Left kidney (tissue), 1 donor: ENCODE measurements at regions not wholly inside any gene's neighbourhood (a gene's known extent, or its start where the extent isn't known, plus 50 kb on each side); places are given as distances from the start of the nearest gene placed in this dataset.
"Not testable (repeated sequence)": the region's sequence is repeated elsewhere in the genome, so short reads cannot be mapped to it uniquely, and the experiment has no call there.

Experiments used
- DNase-seq: peaks from one replicate; pipeline ENCODE4 v3.0.0-alpha.2; 2013

- no peak for DNase-seq
Observed at GRCh38 chr1:18561967-18562366, 68.7 kb upstream of the PAX7 start.

GRCh38 chr1:18564676-18565075, 66.0 kb upstream of the PAX7 start:
- no peak for DNase-seq

- DNase-seq = no peak
Observed at GRCh38 chr1:18565321-18565720, 65.3 kb upstream of the PAX7 start.

GRCh38 chr1:18568489-18568888, 62.2 kb upstream of the PAX7 start:
- no peak for DNase-seq

- no peak for DNase-seq
Observed at GRCh38 chr1:18569251-18569650, 61.4 kb upstream of the PAX7 start.

GRCh38 chr1:18569811-18570545, 60.7 kb upstream of the PAX7 start:
- no peak for DNase-seq

- DNase-seq = no peak
Observed at GRCh38 chr1:18571275-18571674, 59.4 kb upstream of the PAX7 start.

- no peak for DNase-seq
Observed at GRCh38 chr1:18572022-18572880, 58.4 kb upstream of the PAX7 start.

- DNase-seq = no peak
Observed at GRCh38 chr1:18573170-18573569, 57.5 kb upstream of the PAX7 start.

- DNase-seq = no peak
Observed at GRCh38 chr1:18574754-18575153, 55.9 kb upstream of the PAX7 start.

- DNase-seq = peak; percentile 39
Observed at GRCh38 chr1:18575620-18576019, 55.0 kb upstream of the PAX7 start.

- no peak for DNase-seq
Observed at GRCh38 chr1:18578271-18578670, 52.4 kb upstream of the PAX7 start.

GRCh38 chr1:18579267-18579666, 51.4 kb upstream of the PAX7 start:
- DNase-seq = not testable (repeated sequence)

- peak; percentile 36 for DNase-seq
Observed at GRCh38 chr1:18580047-18580446, 50.6 kb upstream of the PAX7 start.

- DNase-seq = no peak
Observed at GRCh38 chr1:18580691-18581419, 49.8 kb upstream of the PAX7 start.
